SK-N-SH (cell line): ENCODE measurements at regions not wholly inside any gene's neighbourhood (a gene's known extent, or its start where the extent isn't known, plus 50 kb on each side); places are given as distances from the start of the nearest gene placed in this dataset.

Experiments used
- CTCF ChIA-PET: fragments of 300-600, 350-600 bp; formaldehyde crosslinking; extraction: SDS; loops from one replicate; lab custom pipeline; 2021; lab: Yijun Ruan, JAX
- POLR2A ChIA-PET: fragments of 350-600 bp; sonication (Branson Sonifier 250); formaldehyde crosslinking; extraction: SDS; loops from one replicate; lab custom pipeline; 2020; ENCODE audit warnings: antibody characterized with exemption, inconsistent platforms; lab: Yijun Ruan, JAX
- DNase-seq: peaks from one replicate; pipeline ENCODE4 v3.0.0; 2012
- H2AFZ ChIP-seq: fragments of 200-600 bp; sonication (generic); 2 replicates; pipeline ENCODE4 v1.8.1; 2016; ENCODE audit warnings: antibody characterized with exemption, mild to moderate bottlenecking, low read depth
- H3F3A ChIP-seq: fragments of 200-600 bp; sonication (generic); replicated peaks from 2 replicates; pipeline ENCODE3; 2016; ENCODE audit warnings: antibody characterized with exemption, mild to moderate bottlenecking; ENCODE audit not compliant: insufficient read depth
- H3K27ac ChIP-seq, 2 experiments: fragments of 200-500 bp in 1 of 2; fragments of 200-600 bp in 1 of 2; sonication (Bioruptor generic) in 1 of 2; sonication (generic), shearing (Covaris generic) in 1 of 2; 2 replicates each; pipeline versions ENCODE4 v1.5.1 to v1.6.1; 2014 to 2016; ENCODE audit warnings: low read depth in 2 of 2, inconsistent platforms in 1 of 2, low read length in 1 of 2, mild to moderate bottlenecking in 1 of 2, mixed read lengths in 1 of 2
- H3K27me3 ChIP-seq: fragments of 200-600 bp; sonication (generic), shearing (Covaris generic); 2 replicates; pipeline ENCODE4 v1.6.1; 2016; ENCODE audit warnings: mixed run types; ENCODE audit not compliant: insufficient read depth
- H3K36me3 ChIP-seq, 2 experiments: fragments of 200-500 bp in 1 of 2; fragments of 200-600 bp in 1 of 2; sonication (Bioruptor generic) in 1 of 2; sonication (generic) in 1 of 2; replicated peaks in 1 of 2; 2 replicates each; pipeline versions ENCODE3 to v1.5.1; 2014 to 2016; ENCODE audit warnings: low read length in 1 of 2, mild to moderate bottlenecking in 1 of 2; ENCODE audit not compliant: insufficient read depth in 2 of 2, control insufficient read depth in 1 of 2
- H3K4me1 ChIP-seq, 2 experiments: fragments of 200-500 bp in 1 of 2; fragments of 200-600 bp in 1 of 2; sonication (Bioruptor generic) in 1 of 2; sonication (generic), shearing (Covaris generic) in 1 of 2; 2 replicates each; pipeline versions ENCODE4 v1.5.1 to v1.6.1; 2014 to 2016; ENCODE audit warnings: low read depth in 1 of 2, low read length in 1 of 2, mixed run types in 1 of 2; ENCODE audit not compliant: insufficient read depth in 2 of 2, control insufficient read depth in 1 of 2
- H3K4me2 ChIP-seq: fragments of 200-600 bp; sonication (generic), shearing (Covaris generic); 2 replicates; pipeline ENCODE4 v1.6.1; 2017; ENCODE audit warnings: mixed run types
- H3K4me3 ChIP-seq, 2 experiments: fragments of 200-500 bp in 1 of 2; fragments of 200-600 bp in 1 of 2; sonication (Bioruptor generic) in 1 of 2; sonication (generic), shearing (Covaris generic) in 1 of 2; 2 replicates each; pipeline versions ENCODE4 v1.5.1 to v1.8.1; 2014 to 2016; ENCODE audit warnings: low read depth in 2 of 2, inconsistent platforms in 1 of 2, low read length in 1 of 2, mild to moderate bottlenecking in 1 of 2, mixed read lengths in 1 of 2, moderate library complexity in 1 of 2
- H3K79me2 ChIP-seq: fragments of 200-600 bp; sonication (generic); 2 replicates; pipeline ENCODE4 v1.8.1; 2017; ENCODE audit warnings: mild to moderate bottlenecking; ENCODE audit not compliant: insufficient read depth
- H3K9ac ChIP-seq: fragments of 200-600 bp; sonication (generic); 2 replicates; pipeline ENCODE4 v1.6.1; 2017; ENCODE audit warnings: mixed run types
- H3K9me2 ChIP-seq: fragments of 200-600 bp; sonication (generic); 2 replicates; pipeline ENCODE4 v1.6.1; 2017; ENCODE audit warnings: mixed run types
- H3K9me3 ChIP-seq: fragments of 200-600 bp; sonication (generic); 2 replicates; pipeline ENCODE4 v1.6.1; 2017; ENCODE audit warnings: mixed run types, mild to moderate bottlenecking, moderate library complexity
- H4K20me1 ChIP-seq: fragments of 200-600 bp; sonication (generic); 2 replicates; pipeline ENCODE4 v1.6.1; 2017; ENCODE audit warnings: mild to moderate bottlenecking, mixed run types; ENCODE audit not compliant: insufficient read depth
- ELF1 ChIP-seq: IDR thresholded peaks from 2 replicates; pipeline ENCODE4 v1.4.0; 2012
- EZH2phosphoT487 ChIP-seq: fragments of 200-600 bp; sonication (generic); IDR thresholded peaks from 2 replicates; pipeline ENCODE4 v1.6.1; 2017; ENCODE audit warnings: low read depth, mixed run types, mild to moderate bottlenecking, antibody characterized with exemption, moderate library complexity, borderline replicate concordance
- FOSL2 ChIP-seq: IDR thresholded peaks from 2 replicates; pipeline ENCODE4 v1.4.0; 2012; ENCODE audit warnings: low read depth, mild to moderate bottlenecking, moderate library complexity, borderline replicate concordance
- FOXM1 ChIP-seq: IDR thresholded peaks from 2 replicates; pipeline ENCODE4 v1.4.0; 2012; ENCODE audit warnings: low read depth, mild to moderate bottlenecking
- GABPA ChIP-seq: IDR thresholded peaks from 2 replicates; pipeline ENCODE4 v1.4.0; 2012; ENCODE audit warnings: low read depth, mild to moderate bottlenecking
- GATA2 ChIP-seq: sonication (generic); formaldehyde crosslinking; IDR thresholded peaks from 2 replicates; pipeline ENCODE4 v1.5.0; 2020; ENCODE audit warnings: mild to moderate bottlenecking, missing genetic modification reagents
- IRF3 ChIP-seq: fragments of 150-350 bp; IDR thresholded peaks from 2 replicates; pipeline ENCODE4 v1.6.1; 2016; ENCODE audit warnings: mild to moderate bottlenecking, low read depth, low read length
- MAX ChIP-seq: IDR thresholded peaks from 2 replicates; pipeline ENCODE4 v1.4.0; 2012; ENCODE audit warnings: low read depth
- NFIC ChIP-seq: IDR thresholded peaks from 2 replicates; pipeline ENCODE4 v1.4.0; 2012; ENCODE audit warnings: borderline replicate concordance
- RCOR1 ChIP-seq: fragments of 150-350 bp; IDR thresholded peaks from 2 replicates; pipeline ENCODE4 v1.6.1; 2017; ENCODE audit warnings: antibody characterized with exemption, low read length
- REST ChIP-seq: IDR thresholded peaks from 2 replicates; pipeline ENCODE4 v1.6.1; 2012; ENCODE audit warnings: mild to moderate bottlenecking, low read depth, low read length, moderate library complexity
- RFX5 ChIP-seq: IDR thresholded peaks from 2 replicates; pipeline ENCODE4 v1.6.1; 2012; ENCODE audit warnings: mild to moderate bottlenecking, improper control_type of control experiment, low read length
- RXRA ChIP-seq: IDR thresholded peaks from 2 replicates; pipeline ENCODE4 v1.4.0; 2012; ENCODE audit warnings: low read depth, mild to moderate bottlenecking, borderline replicate concordance
- SIN3A ChIP-seq: IDR thresholded peaks from 2 replicates; pipeline ENCODE4 v1.6.1; 2012; ENCODE audit warnings: low read depth, mild to moderate bottlenecking, low read length, moderate library complexity, borderline replicate concordance
- TAF1 ChIP-seq: IDR thresholded peaks from 2 replicates; pipeline ENCODE4 v1.6.1; 2012; ENCODE audit warnings: low read depth, mild to moderate bottlenecking, low read length, moderate library complexity, borderline replicate concordance
- TCF12 ChIP-seq: IDR thresholded peaks from 2 replicates; pipeline ENCODE4 v1.4.0; 2012
- TEAD4 ChIP-seq: IDR thresholded peaks from 2 replicates; pipeline ENCODE4 v1.4.0; 2012; ENCODE audit warnings: mild to moderate bottlenecking, borderline replicate concordance; ENCODE audit not compliant: insufficient read depth
- USF1 ChIP-seq: IDR thresholded peaks from 2 replicates; pipeline ENCODE4 v1.4.0; 2012; ENCODE audit warnings: low read depth, borderline replicate concordance
- USF2 ChIP-seq: fragments of 150-350 bp; IDR thresholded peaks from 2 replicates; pipeline ENCODE4 v1.6.1; 2017; ENCODE audit warnings: antibody characterized with exemption, low read length, low read depth, borderline replicate concordance
- WGBS: methylation state at CpG from one replicate; pipeline ENCODE4 v1.1.6; 2017; ENCODE audit warnings: low lambda C conversion rate; 5-methylcytosine and 5-hydroxymethylcytosine counted together

GRCh38 chr14:44701563-44702263 lies 194.6 kb upstream of the FSCB start:
- Histone ChIP-seq H3K4me2 (no peak overlapping the region), H3K36me3 (no peaks in the 10 kb centered on the region), H3K9me2 (no peaks in the 10 kb centered on the region), H3K79me2 (no peaks in the 10 kb centered on the region), H2AFZ (no peak overlapping the region), H3K4me1 (no peaks in the 10 kb centered on the region)
- WGBS: 9% methylated on average over 3 of the region's 4 CpGs
- CTCF ChIA-PET: no interaction called here
- TF ChIP-seq RXRA: no peak
- no peak for TF ChIP-seq FOXM1
- TF ChIP-seq NFIC: no peak
- TF ChIP-seq GATA2 (CRISPR knock-in tag): no peak
- TF ChIP-seq USF1: no peak
- TF ChIP-seq FOSL2: no peak
- no peak for TF ChIP-seq EZH2phosphoT487
- no peak for TF ChIP-seq TEAD4
- no peak for TF ChIP-seq TCF12
- no peak for TF ChIP-seq GABPA
- TF ChIP-seq, all 33 proteins: peak for 0
- H3K27ac ChIP-seq: no peak overlapping the region
- no peaks in the 10 kb centered on the region for H3K9me3 ChIP-seq
- DNase-seq: no peak
- no peaks in the 10 kb centered on the region for H3F3A ChIP-seq
- H3K27me3 ChIP-seq: no peaks in the 10 kb centered on the region
- no peaks in the 10 kb centered on the region for H4K20me1 ChIP-seq
- no peak overlapping the region for H3K9ac ChIP-seq
- no peak overlapping the region for H3K4me3 ChIP-seq
- POLR2A ChIA-PET: no interaction called here

GRCh38 chr14:44700694-44701093 lies 193.6 kb upstream of the FSCB start:
- no peaks in the 10 kb centered on the region for H4K20me1 ChIP-seq
- H2AFZ ChIP-seq: no peak overlapping the region
- no peaks in the 10 kb centered on the region for H3K4me1 ChIP-seq
- no peaks in the 10 kb centered on the region for H3K9me3 ChIP-seq
- H3K79me2 ChIP-seq: no peaks in the 10 kb centered on the region
- no peak overlapping the region for H3K4me2 ChIP-seq
- H3F3A ChIP-seq: no peaks in the 10 kb centered on the region
- H3K27ac ChIP-seq: no peak overlapping the region
- ChIA-PET POLR2A (no interaction called here), CTCF (no interaction called here)
- no peaks in the 10 kb centered on the region for H3K9me2 ChIP-seq
- no peak overlapping the region for H3K4me3 ChIP-seq
- WGBS: 0% methylated on average over 1 of the region's 1 CpG
- H3K27me3 ChIP-seq: no peaks in the 10 kb centered on the region
- no peak overlapping the region for H3K9ac ChIP-seq
- no peak for DNase-seq
- H3K36me3 ChIP-seq: no peaks in the 10 kb centered on the region
- no peak for TF ChIP-seq REST
- no peak for TF ChIP-seq TAF1
- TF ChIP-seq FOXM1: no peak
- TF ChIP-seq TEAD4: no peak
- no peak for TF ChIP-seq USF2
- TF ChIP-seq ELF1: no peak
- TF ChIP-seq IRF3: no peak
- TF ChIP-seq RFX5: no peak
- no peak for TF ChIP-seq MAX
- TF ChIP-seq TCF12: no peak
- TF ChIP-seq NFIC: no peak
- TF ChIP-seq RCOR1: no peak
- no peak for TF ChIP-seq SIN3A
